ENCODE measurements at regions not wholly inside any gene's neighbourhood (a gene's known extent, or its start where the extent isn't known, plus 50 kb on each side); places are given as distances from the start of the nearest gene placed in this dataset.
A peak's percentile ranks its signal among the peaks of the same experiment; 100 is the strongest.

GRCh38 chr2:21710496-21710895 lies 586.7 kb downstream of the TDRD15 start:
- Mint-ChIP-seq H3K27me3 (ENCODE audit: low read depth) (no peaks in the 10 kb centered on the region), H3K9me3 (0 out of 2 replicates have a peak, but pooled peaks cover 7% of the 10 kb centered on the region), H3K4me1 (no peaks in the 10 kb centered on the region), H3K36me3 (no peaks in the 10 kb centered on the region), H3K27ac (no peak overlapping the region), H3K4me3 (no peak overlapping the region)
- CTCF ChIA-PET, result no interaction called here
- POLR2A ChIA-PET, result no interaction called here
- ATAC-seq (no peak), DNase-seq (ENCODE audit: low spot score) (no peak)
- no peak for TF ChIP-seq TCF7 (CRISPR knock-in tag; IDR thresholded peaks at IDR 0.05; ENCODE audit: low read depth)
- TF ChIP-seq SOX15 (CRISPR knock-in tag; IDR thresholded peaks at IDR 0.05), result no peak
- TF ChIP-seq ZNF263 (CRISPR knock-in tag; IDR thresholded peaks at IDR 0.05; ENCODE audit: low read depth), result no peak
- TF ChIP-seq RELA (CRISPR knock-in tag; IDR thresholded peaks at IDR 0.05; ENCODE audit: borderline replicate concordance), result no peak
- TF ChIP-seq, protein P1, sequence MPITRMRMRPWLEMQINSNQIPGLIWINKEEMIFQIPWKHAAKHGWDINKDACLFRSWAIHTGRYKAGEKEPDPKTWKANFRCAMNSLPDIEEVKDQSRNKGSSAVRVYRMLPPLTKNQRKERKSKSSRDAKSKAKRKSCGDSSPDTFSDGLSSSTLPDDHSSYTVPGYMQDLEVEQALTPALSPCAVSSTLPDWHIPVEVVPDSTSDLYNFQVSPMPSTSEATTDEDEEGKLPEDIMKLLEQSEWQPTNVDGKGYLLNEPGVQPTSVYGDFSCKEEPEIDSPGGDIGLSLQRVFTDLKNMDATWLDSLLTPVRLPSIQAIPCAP (CRISPR knock-in tag; IDR thresholded peaks at IDR 0.05), result no peak
- TF ChIP-seq ELF4 (CRISPR knock-in tag; IDR thresholded peaks at IDR 0.05; ENCODE audit: low read depth), result no peak
- no peak for TF ChIP-seq ZNF425 (CRISPR knock-in tag; conservative IDR thresholded peaks at IDR 0.05)
- no peak for TF ChIP-seq ATF1 (CRISPR knock-in tag; IDR thresholded peaks at IDR 0.05)
- TF ChIP-seq SMAD3 (CRISPR knock-in tag; IDR thresholded peaks at IDR 0.05; ENCODE audit: borderline replicate concordance), result no peak
- no peak for TF ChIP-seq NFATC4 (CRISPR knock-in tag; IDR thresholded peaks at IDR 0.05)
- TF ChIP-seq NFYB (CRISPR knock-in tag; conservative IDR thresholded peaks at IDR 0.05; ENCODE audit: low read depth), result no peak
- TF ChIP-seq NR2C2 (CRISPR knock-in tag; IDR thresholded peaks at IDR 0.05), result no peak
- TF ChIP-seq, protein P2, sequence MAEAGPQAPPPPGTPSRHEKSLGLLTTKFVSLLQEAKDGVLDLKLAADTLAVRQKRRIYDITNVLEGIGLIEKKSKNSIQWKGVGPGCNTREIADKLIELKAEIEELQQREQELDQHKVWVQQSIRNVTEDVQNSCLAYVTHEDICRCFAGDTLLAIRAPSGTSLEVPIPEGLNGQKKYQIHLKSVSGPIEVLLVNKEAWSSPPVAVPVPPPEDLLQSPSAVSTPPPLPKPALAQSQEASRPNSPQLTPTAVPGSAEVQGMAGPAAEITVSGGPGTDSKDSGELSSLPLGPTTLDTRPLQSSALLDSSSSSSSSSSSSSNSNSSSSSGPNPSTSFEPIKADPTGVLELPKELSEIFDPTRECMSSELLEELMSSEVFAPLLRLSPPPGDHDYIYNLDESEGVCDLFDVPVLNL (CRISPR knock-in tag; IDR thresholded peaks at IDR 0.05; ENCODE audit: borderline replicate concordance, low read depth), result no peak
- no peak for TF ChIP-seq IRF2 (CRISPR knock-in tag; IDR thresholded peaks at IDR 0.05; ENCODE audit: borderline replicate concordance, low read depth)
- TF ChIP-seq MLX (CRISPR knock-in tag; IDR thresholded peaks at IDR 0.05), result no peak

GRCh38 chr2:21715887-21716286 lies 592.1 kb downstream of the TDRD15 start:
- H3K27ac Mint-ChIP-seq, result no peak overlapping the region

DNA sequence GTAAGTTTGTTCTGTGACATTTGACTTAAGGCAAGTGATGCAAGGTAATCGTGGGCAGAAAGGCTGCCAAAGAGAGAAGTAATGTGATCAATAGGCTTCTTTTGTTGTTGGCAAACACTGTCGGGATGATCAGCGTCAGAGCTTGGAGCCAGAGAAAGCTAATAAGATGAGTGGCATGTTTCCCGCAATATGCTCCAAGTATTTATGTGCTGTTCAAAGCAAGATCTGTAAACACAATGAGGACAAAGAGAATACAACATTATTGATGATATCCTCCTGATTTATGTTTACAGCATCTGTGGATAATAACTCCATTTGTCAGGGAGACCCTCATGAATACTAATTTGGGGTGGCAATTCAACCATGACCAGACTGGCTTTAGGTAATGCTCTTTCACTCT lies 603.3 kb downstream of the TDRD15 start:
- ATAC-seq (no peak), DNase-seq (ENCODE audit: low spot score) (no peak)
- Mint-ChIP-seq H3K9me3 (no peaks in the 10 kb centered on the region), H3K27ac (no peak overlapping the region), H3K4me3 (no peak overlapping the region), H3K4me1 (no peaks in the 10 kb centered on the region), H3K27me3 (ENCODE audit: low read depth) (no peaks in the 10 kb centered on the region), H3K36me3 (no peaks in the 10 kb centered on the region)
- ChIA-PET POLR2A (no interaction called here), CTCF (no interaction called here)
- TF ChIP-seq ZNF532 (CRISPR knock-in tag; IDR thresholded peaks at IDR 0.05; ENCODE audit: borderline replicate concordance) (no peak), CREB1 (CRISPR knock-in tag; IDR thresholded peaks at IDR 0.05) (no peak), NR3C1 (CRISPR knock-in tag; conservative IDR thresholded peaks at IDR 0.05; ENCODE audit: low read depth) (no peak), MLX (CRISPR knock-in tag; IDR thresholded peaks at IDR 0.05) (no peak), ZNF423 (CRISPR knock-in tag; IDR thresholded peaks at IDR 0.05) (no peak)
- TF ChIP-seq, protein P3, sequence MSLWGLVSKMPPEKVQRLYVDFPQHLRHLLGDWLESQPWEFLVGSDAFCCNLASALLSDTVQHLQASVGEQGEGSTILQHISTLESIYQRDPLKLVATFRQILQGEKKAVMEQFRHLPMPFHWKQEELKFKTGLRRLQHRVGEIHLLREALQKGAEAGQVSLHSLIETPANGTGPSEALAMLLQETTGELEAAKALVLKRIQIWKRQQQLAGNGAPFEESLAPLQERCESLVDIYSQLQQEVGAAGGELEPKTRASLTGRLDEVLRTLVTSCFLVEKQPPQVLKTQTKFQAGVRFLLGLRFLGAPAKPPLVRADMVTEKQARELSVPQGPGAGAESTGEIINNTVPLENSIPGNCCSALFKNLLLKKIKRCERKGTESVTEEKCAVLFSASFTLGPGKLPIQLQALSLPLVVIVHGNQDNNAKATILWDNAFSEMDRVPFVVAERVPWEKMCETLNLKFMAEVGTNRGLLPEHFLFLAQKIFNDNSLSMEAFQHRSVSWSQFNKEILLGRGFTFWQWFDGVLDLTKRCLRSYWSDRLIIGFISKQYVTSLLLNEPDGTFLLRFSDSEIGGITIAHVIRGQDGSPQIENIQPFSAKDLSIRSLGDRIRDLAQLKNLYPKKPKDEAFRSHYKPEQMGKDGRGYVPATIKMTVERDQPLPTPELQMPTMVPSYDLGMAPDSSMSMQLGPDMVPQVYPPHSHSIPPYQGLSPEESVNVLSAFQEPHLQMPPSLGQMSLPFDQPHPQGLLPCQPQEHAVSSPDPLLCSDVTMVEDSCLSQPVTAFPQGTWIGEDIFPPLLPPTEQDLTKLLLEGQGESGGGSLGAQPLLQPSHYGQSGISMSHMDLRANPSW (CRISPR knock-in tag; conservative IDR thresholded peaks at IDR 0.05; ENCODE audit: low read depth), result no peak

More at GRCh38 chr2:21715887-21716286, 592.1 kb downstream of the TDRD15 start:
- H3K9me3 Mint-ChIP-seq, result 0 out of 2 replicates have a peak, but pooled peaks cover under 1% of the 10 kb centered on the region
- H3K4me3 Mint-ChIP-seq, result no peak overlapping the region
- POLR2A ChIA-PET, result no interaction called here
- no peaks in the 10 kb centered on the region for H3K27me3 Mint-ChIP-seq (ENCODE audit: low read depth)
- peak; percentile 69 for ATAC-seq
- CTCF ChIA-PET, result no interaction called here
- peaks cover 8% of the 10 kb centered on the region for H3K4me1 Mint-ChIP-seq
- DNase-seq (ENCODE audit: low spot score), result no peak
- H3K36me3 Mint-ChIP-seq, result no peaks in the 10 kb centered on the region
- TF ChIP-seq ZNF121 (CRISPR knock-in tag; IDR thresholded peaks at IDR 0.05) (no peak), ZNF671 (CRISPR knock-in tag; IDR thresholded peaks at IDR 0.05) (no peak), SMAD3 (CRISPR knock-in tag; IDR thresholded peaks at IDR 0.05; ENCODE audit: borderline replicate concordance) (no peak)

Data from WTC11 (cell line).